ENCODE measurements at regions not wholly inside any gene's neighbourhood (a gene's known extent, or its start where the extent isn't known, plus 50 kb on each side); places are given as distances from the start of the nearest gene placed in this dataset.

GRCh38 chrX:67104982-67105757, 438.7 kb upstream of the AR start:
- TF ChIP-seq POLR2AphosphoS5 (IDR thresholded peaks at IDR 0.05; ENCODE audit: low read depth, low read length) (no peak), TAF1 (IDR thresholded peaks at IDR 0.05; ENCODE audit: low read depth, low read length) (no peak), POLR2A (IDR thresholded peaks at IDR 0.05; ENCODE audit: low read depth, low read length) (no peak), SPI1 (IDR thresholded peaks at IDR 0.05; ENCODE audit: low read depth, low read length) (no peak), PAX5 (IDR thresholded peaks at IDR 0.05; ENCODE audit: insufficient read depth, low read length, severe bottlenecking) (no peak), POU2F2 (IDR thresholded peaks at IDR 0.05; ENCODE audit: low read depth, low read length) (no peak)
